Stimulated activated naive CD4-positive, alpha-beta T cell treated with Interleukin-2 at 50 U/mL for 16 hours (primary cell): ENCODE measurements at regions not wholly inside any gene's neighbourhood (a gene's known extent, or its start where the extent isn't known, plus 50 kb on each side); places are given as distances from the start of the nearest gene placed in this dataset.

Experiments
- DNase-seq: peaks from one replicate; lab custom pipeline; 2025; lab: John Stamatoyannopoulos, UW

- DNase-seq: no peak
These were observed 295.1 kb downstream of the FGF9 start for GRCh38 chr13:21966014-21966413.

DNA sequence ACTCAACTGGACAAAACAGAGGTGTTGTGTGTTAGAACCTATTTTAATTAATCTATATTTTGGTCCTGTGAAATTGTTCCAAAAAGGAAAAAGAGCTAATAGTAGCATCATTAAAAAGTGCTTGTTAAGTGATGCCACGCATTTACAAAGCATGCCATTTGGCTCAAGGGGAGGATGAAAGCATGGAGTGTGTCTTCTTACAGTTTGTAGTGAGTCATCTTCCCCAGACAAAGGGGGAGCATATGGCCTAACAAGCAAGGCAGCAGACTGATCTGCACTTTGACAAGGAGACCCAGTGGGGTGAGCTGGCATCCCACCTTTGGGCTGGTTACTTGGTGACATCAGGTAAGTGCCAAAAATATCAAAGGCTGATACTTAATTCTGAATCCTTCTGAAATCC, 297.0 kb downstream of the FGF9 start:
- DNase-seq: no peak

GRCh38 chr13:21970172-21970571, 299.3 kb downstream of the FGF9 start:
- DNase-seq: no peak

GRCh38 chr13:21970918-21971317, 300.0 kb downstream of the FGF9 start:
- DNase-seq: no peak

DNA sequence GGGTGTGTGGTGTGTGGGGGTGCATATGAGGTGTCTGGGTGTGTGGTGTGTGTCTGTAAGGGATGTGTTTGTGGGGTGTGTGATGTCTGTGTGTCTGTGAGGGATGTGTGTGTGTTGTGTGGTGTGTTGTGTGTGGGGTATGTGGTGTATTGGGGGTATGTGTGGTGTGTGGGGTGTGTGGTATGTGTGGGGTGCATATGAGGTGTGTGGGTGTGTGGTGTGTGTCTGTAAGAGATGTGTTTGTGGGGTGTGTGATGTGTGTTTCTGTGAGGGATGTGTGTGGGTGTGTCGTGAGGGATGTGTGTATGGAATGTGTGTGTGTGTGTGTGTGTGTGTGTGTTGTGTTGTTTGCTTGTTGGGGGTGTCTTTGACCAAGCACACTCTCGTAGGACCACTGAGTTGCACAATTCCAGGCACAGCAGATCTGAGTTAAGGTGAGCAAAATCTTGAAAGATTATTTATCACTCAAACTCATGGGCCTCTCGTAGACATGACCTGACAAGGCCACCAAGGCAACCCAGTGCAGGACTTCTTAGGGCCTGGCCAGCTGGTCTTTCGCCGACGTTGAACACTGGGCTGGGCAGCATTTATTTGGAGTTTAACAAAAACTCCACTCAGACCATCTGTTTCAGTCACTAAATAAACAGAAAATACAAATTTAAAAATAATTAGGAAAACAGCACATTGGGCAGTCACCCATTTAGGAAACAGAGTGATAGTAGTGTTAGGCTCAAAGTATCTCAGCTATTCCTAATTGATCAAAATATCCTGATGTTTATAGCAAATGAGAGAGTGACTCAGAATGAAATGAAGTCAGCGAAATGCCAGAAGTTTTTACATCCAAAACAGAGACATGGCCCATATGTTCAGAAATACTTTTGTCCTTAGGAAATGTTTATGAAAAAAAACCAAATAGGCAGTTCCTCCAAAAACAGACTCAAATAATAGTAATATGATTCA, 301.1 kb downstream of the FGF9 start:
- DNase-seq: no peak

DNA sequence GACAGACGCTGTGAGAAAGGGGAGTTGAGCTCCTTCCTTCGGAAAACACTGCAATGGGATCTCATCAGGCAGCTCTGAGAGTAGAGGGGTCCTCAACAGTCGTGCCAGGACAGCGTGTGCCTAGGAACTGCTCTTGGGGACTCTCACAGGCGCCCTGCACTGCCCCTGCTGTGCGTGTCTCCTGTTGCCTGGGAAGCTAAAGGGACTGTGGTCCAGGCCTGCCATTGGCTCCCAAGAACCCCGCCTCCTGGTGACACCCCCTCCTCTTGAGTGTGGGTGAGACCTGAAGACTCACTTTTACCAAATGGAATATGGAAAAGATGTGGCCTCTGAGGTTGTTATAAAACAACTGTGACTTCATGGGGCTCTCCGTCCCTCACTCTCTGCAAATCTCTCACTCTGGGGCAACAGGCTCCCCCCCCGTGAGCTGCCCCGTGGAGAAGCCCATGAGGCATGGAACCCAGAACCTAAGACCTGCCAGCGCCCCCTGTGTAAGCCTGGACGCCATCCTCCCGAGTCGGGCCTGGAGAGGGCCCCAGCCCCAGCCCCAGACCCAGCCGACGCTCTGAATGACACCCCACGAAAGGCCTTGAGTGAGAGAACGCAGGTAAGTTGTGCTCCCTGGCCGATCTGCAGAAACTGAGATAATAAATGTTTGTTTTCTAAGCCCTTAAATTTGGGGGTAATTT, 302.7 kb downstream of the FGF9 start:
- DNase-seq: no peak

- no peak for DNase-seq
These were observed 303.9 kb downstream of the FGF9 start for GRCh38 chr13:21974741-21975140.

- no peak for DNase-seq
These were observed 305.3 kb downstream of the FGF9 start for GRCh38 chr13:21976159-21976558.

- no peak for DNase-seq
These were observed 308.4 kb downstream of the FGF9 start for GRCh38 chr13:21979161-21979806.

- no peak for DNase-seq
These were observed 309.2 kb downstream of the FGF9 start for GRCh38 chr13:21980049-21980448.

DNA sequence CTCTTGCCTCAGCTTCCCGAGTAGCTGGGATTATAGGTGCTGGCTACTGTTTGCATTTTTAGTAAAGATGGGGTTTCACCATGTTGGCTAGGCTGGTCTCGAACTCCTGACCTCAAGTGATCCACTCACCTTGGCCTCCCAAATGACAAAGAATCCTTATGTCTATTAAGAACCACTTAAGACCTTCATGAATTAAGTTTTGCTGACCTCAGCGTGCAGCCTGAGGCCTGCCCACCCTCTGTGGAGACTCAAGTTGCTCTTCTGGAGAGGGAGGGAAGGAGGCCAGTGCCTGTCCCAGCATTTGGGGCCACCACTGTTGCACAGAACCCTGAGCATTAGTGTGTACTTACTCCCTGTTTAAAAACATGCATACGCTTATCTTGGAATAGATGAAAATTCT, 313.3 kb downstream of the FGF9 start:
- no peak for DNase-seq

DNA sequence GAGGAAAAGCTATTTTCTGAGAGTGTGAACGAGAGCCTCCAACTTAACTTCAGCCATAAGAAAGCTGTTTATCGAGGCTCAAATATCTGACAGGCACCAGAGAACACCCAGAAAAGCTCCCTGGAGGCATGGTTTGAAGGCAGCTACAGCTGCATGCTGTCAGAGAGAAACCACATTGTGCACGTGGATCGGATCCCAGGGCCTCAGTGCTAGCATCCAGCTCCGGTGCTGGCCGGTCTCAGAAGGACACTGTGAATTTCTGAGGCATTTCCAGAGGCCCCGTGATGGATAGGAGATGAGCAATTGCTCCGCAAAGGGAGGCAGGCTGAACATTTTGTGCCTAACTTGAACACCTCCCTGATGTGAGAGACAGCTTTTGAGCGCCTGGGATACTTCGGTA, 315.7 kb downstream of the FGF9 start:
- DNase-seq: no peak

GRCh38 chr13:21987793-21988192, 316.9 kb downstream of the FGF9 start:
- no peak for DNase-seq

DNA sequence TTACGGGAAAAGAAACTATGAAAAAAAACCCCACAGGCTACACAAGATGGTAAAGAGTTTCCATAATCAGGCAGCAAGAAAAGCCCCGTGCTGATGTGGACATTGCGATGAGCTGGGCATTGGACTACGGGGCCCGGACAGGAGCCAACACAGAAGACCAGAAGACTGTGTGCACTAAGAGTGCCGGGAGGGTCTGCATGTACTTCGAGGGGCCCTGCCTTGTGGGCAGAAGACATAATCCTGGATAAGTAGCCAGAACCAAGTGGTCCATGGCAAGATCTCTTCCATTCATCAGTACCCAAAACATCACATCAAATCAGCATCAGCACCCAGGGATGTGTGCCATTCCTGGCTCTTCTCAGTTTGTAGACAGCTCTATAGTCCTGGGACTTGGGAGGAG, 317.8 kb downstream of the FGF9 start:
- no peak for DNase-seq

DNA sequence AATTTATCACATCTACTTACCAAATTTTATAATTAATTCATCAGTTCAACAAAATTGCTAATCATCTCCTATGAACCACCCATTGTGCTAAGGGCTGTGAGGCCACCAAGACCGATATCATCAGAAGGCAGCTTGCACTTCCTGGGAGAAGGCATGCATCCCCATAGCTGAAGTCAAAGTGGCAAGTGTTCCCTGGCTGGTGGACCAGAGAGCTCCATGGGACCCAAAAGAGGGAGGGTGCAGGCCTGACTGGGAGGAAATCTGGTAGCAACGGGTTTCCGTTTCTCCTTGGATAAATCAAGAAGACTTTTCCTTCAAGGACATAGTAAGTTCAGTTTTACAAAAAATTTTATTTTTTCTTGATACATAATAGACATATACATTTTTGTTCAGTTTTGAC, 325.2 kb downstream of the FGF9 start:
- DNase-seq: no peak

DNA sequence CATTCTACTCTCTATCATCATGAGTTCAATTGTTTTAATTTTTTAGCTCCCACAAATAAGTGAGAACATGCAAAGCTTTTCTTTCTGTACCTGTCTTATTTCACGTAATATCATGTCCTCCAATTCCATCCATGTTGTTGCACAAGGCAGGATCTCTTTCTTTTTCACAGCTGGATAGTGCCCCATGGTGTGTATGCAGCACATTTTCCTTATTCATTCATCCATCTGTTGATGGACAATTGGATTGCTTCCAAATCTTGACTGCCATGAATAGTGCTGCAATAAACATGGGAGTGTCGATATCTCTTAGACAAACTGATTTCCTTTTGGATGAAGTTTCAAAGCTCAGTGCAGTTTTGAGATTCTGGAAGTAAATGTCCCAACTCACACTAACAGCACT, 326.9 kb downstream of the FGF9 start:
- no peak for DNase-seq

DNA sequence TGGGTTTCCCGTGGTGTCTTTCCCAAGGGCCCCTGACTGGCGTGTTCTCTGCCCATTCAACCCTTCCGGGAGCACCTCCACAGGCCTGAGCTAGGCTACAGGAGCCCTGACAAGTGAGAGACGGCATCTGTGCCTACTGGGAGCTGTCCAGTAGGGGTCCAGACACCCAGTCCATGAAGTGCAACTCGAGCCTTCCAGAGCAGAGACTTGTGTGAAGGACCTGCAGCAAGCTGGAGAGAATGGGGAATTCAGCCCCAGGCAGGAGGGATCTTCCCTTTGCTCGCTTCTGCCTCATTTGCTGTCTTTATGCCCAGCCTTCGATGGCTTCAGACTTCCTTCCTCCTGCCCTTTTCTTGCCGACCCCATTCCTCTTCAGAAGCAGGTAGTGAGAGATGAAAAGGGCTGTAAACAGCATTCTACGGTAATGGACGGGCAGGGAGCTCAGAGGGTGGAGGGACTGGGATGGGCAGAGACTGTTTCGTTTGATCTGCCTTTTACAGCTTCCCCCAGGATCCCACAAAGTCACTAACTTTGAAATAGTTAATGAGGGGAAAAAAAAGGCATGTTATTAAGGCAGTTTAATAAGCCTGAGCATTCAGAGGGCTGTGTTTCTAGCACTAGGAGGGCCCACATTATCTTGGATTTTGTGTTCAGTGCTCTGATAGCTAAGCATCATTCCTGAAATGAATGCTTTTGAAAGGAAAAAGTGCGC, 327.6 kb downstream of the FGF9 start:
- DNase-seq: no peak

- no peak for DNase-seq
These were observed 328.8 kb downstream of the FGF9 start for GRCh38 chr13:21999666-22000065.

DNA sequence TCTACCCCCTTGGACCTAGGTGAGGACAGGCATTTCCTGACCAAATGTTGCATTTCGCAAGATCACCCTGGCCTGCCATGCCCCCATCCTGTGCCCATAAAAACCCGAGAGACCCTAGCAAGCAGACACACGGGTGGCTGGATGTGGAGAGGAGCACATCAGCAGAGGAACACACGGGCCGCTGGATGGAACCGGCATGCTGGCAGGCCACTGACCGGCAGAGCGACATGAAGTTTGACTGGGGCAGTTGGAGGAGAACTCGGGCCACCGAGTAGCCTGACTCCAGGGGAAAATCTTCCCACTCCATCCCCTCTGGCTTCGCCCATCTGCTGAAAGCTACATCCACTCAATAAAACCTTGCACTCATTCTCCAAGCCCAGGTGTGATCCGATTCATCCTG, 329.3 kb downstream of the FGF9 start:
- DNase-seq: no peak

- DNase-seq: no peak
These were observed 330.5 kb downstream of the FGF9 start for GRCh38 chr13:22001336-22001735.

GRCh38 chr13:22002893-22003292, 332.0 kb downstream of the FGF9 start:
- DNase-seq: no peak

DNA sequence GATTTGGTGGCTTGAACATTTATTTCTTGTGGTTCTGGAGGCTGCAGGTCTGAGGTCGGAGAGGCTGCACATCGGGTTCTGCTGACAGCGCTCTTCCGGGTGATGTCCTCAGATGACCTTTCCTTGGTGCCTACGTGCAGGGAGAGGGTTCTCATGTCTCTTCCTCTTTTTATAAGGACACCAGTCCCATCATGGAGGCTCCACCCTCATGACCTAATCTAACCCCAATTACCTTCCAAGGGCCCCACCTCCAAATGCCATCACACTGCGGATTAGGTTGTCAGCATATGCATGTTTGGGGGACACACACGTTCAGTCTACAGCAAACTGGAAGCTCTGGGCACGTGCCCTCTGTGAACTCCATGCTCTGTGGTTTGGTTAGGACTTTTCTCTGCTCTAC, 338.6 kb downstream of the FGF9 start:
- DNase-seq: no peak
